ENCODE measurements at regions not wholly inside any gene's neighbourhood (a gene's known extent, or its start where the extent isn't known, plus 50 kb on each side); places are given as distances from the start of the nearest gene placed in this dataset.

GRCh38 chr4:101441446-101441845 lies 94.1 kb upstream of the PPP3CA start:
- no peak overlapping the region for H3K4me3 ChIP-seq (ENCODE audit: low read depth, low read length)
- no peak for TF ChIP-seq CTCF (IDR thresholded peaks at IDR 0.05; ENCODE audit: borderline replicate concordance, insufficient read depth, low read depth, low read length)

- TF ChIP-seq CTCF (IDR thresholded peaks at IDR 0.05; ENCODE audit: borderline replicate concordance, insufficient read depth, low read depth, low read length), result no peak
- H3K4me3 ChIP-seq (ENCODE audit: low read depth, low read length), result no peak overlapping the region
Observed at GRCh38 chr4:101439926-101440325, 92.6 kb upstream of the PPP3CA start.

- TF ChIP-seq CTCF (IDR thresholded peaks at IDR 0.05; ENCODE audit: borderline replicate concordance, insufficient read depth, low read depth, low read length), result no peak
- H3K4me3 ChIP-seq (ENCODE audit: low read depth, low read length), result no peak overlapping the region
Observed at GRCh38 chr4:101421386-101421785, 74.1 kb upstream of the PPP3CA start.

- H3K4me3 ChIP-seq (ENCODE audit: low read depth, low read length), result no peak overlapping the region
- no peak for TF ChIP-seq CTCF (IDR thresholded peaks at IDR 0.05; ENCODE audit: borderline replicate concordance, insufficient read depth, low read depth, low read length)
Observed at GRCh38 chr4:101420661-101421060, 73.3 kb upstream of the PPP3CA start.

GRCh38 chr4:101419336-101420135 lies 72.2 kb upstream of the PPP3CA start:
- no peak for TF ChIP-seq CTCF (IDR thresholded peaks at IDR 0.05; ENCODE audit: borderline replicate concordance, insufficient read depth, low read depth, low read length)
- no peak overlapping the region for H3K4me3 ChIP-seq (ENCODE audit: low read depth, low read length)

- H3K4me3 ChIP-seq (ENCODE audit: low read depth, low read length), result no peak overlapping the region
- no peak for TF ChIP-seq CTCF (IDR thresholded peaks at IDR 0.05; ENCODE audit: borderline replicate concordance, insufficient read depth, low read depth, low read length)
Observed at GRCh38 chr4:101418466-101418865, 71.1 kb upstream of the PPP3CA start.

- H3K4me3 ChIP-seq (ENCODE audit: low read depth, low read length), result no peak overlapping the region
- no peak for TF ChIP-seq CTCF (IDR thresholded peaks at IDR 0.05; ENCODE audit: borderline replicate concordance, insufficient read depth, low read depth, low read length)
Observed at GRCh38 chr4:101418055-101418454, 70.7 kb upstream of the PPP3CA start.

Measured in GM12875 (cell line).